ENCODE measurements at regions not wholly inside any gene's neighbourhood (a gene's known extent, or its start where the extent isn't known, plus 50 kb on each side); places are given as distances from the start of the nearest gene placed in this dataset.

- Histone ChIP-seq H3K79me2 (ENCODE audit: insufficient read depth, low read length) (no peaks in the 10 kb centered on the region), H3K4me2 (ENCODE audit: low read length) (no peak overlapping the region), H3K9ac (ENCODE audit: low read length) (no peak overlapping the region), H3K4me1 (ENCODE audit: insufficient read depth, low read length, severe bottlenecking) (no peaks in the 10 kb centered on the region), H4K20me1 (ENCODE audit: insufficient read depth, low read length) (no peaks in the 10 kb centered on the region), H2AFZ (ENCODE audit: low read length) (no peak overlapping the region), H3K36me3 (ENCODE audit: insufficient read depth, low read length) (no peaks in the 10 kb centered on the region), H3K9me2 (ENCODE audit: low read depth, low read length) (no peaks in the 10 kb centered on the region), H3K9me3 (ENCODE audit: low read length) (no peaks in the 10 kb centered on the region), H3K27ac (ENCODE audit: low read depth, low read length, poor library complexity, severe bottlenecking) (no peak overlapping the region), H3F3A (ENCODE audit: insufficient read depth, low read length) (no peaks in the 10 kb centered on the region), H3K27me3 (ENCODE audit: insufficient read depth, low read length) (no peaks in the 10 kb centered on the region), H3K4me3 (ENCODE audit: low read depth, low read length, poor library complexity, severe bottlenecking) (no peak overlapping the region)
- no peak for TF ChIP-seq EZH2 (IDR thresholded peaks at IDR 0.05; ENCODE audit: borderline replicate concordance, low read length)
- TF ChIP-seq CTCF (IDR thresholded peaks at IDR 0.05; ENCODE audit: low read length) = no peak
Measured at GRCh38 chr6:113406048-113406695, 451.0 kb upstream of the MARCKS start.

GRCh38 chr6:113411011-113411410 lies 446.1 kb upstream of the MARCKS start:
- no peak overlapping the region for H2AFZ ChIP-seq (ENCODE audit: low read length)

GRCh38 chr6:113412589-113413357 lies 444.4 kb upstream of the MARCKS start:
- no peaks in the 10 kb centered on the region for H3K36me3 ChIP-seq (ENCODE audit: insufficient read depth, low read length)
- H3K9ac ChIP-seq (ENCODE audit: low read length) = no peak overlapping the region
- no peak overlapping the region for H3K4me2 ChIP-seq (ENCODE audit: low read length)
- no peak overlapping the region for H3K4me3 ChIP-seq (ENCODE audit: low read depth, low read length, poor library complexity, severe bottlenecking)
- H3F3A ChIP-seq (ENCODE audit: insufficient read depth, low read length) = no peaks in the 10 kb centered on the region
- H3K4me1 ChIP-seq (ENCODE audit: insufficient read depth, low read length, severe bottlenecking) = no peaks in the 10 kb centered on the region
- H2AFZ ChIP-seq (ENCODE audit: low read length) = no peak overlapping the region
- TF ChIP-seq CTCF (IDR thresholded peaks at IDR 0.05; ENCODE audit: low read length) = no peak
- no peak for TF ChIP-seq EZH2 (IDR thresholded peaks at IDR 0.05; ENCODE audit: borderline replicate concordance, low read length)
- H3K9me3 ChIP-seq (ENCODE audit: low read length) = no peaks in the 10 kb centered on the region
- no peaks in the 10 kb centered on the region for H3K9me2 ChIP-seq (ENCODE audit: low read depth, low read length)
- H3K27me3 ChIP-seq (ENCODE audit: insufficient read depth, low read length) = no peaks in the 10 kb centered on the region
- H4K20me1 ChIP-seq (ENCODE audit: insufficient read depth, low read length) = no peaks in the 10 kb centered on the region
- H3K27ac ChIP-seq (ENCODE audit: low read depth, low read length, poor library complexity, severe bottlenecking) = no peak overlapping the region
- H3K79me2 ChIP-seq (ENCODE audit: insufficient read depth, low read length) = no peaks in the 10 kb centered on the region

More at GRCh38 chr6:113411011-113411410, 446.1 kb upstream of the MARCKS start:
- H3K4me2 ChIP-seq (ENCODE audit: low read length) = no peak overlapping the region
- no peaks in the 10 kb centered on the region for H3K79me2 ChIP-seq (ENCODE audit: insufficient read depth, low read length)
- no peaks in the 10 kb centered on the region for H3K4me1 ChIP-seq (ENCODE audit: insufficient read depth, low read length, severe bottlenecking)
- H3K9me2 ChIP-seq (ENCODE audit: low read depth, low read length) = no peaks in the 10 kb centered on the region
- no peak for TF ChIP-seq EZH2 (IDR thresholded peaks at IDR 0.05; ENCODE audit: borderline replicate concordance, low read length)
- no peak for TF ChIP-seq CTCF (IDR thresholded peaks at IDR 0.05; ENCODE audit: low read length)
- H3K4me3 ChIP-seq (ENCODE audit: low read depth, low read length, poor library complexity, severe bottlenecking) = no peak overlapping the region
- no peaks in the 10 kb centered on the region for H3K36me3 ChIP-seq (ENCODE audit: insufficient read depth, low read length)
- no peaks in the 10 kb centered on the region for H4K20me1 ChIP-seq (ENCODE audit: insufficient read depth, low read length)
- no peaks in the 10 kb centered on the region for H3K9me3 ChIP-seq (ENCODE audit: low read length)
- H3K27me3 ChIP-seq (ENCODE audit: insufficient read depth, low read length) = no peaks in the 10 kb centered on the region
- no peak overlapping the region for H3K9ac ChIP-seq (ENCODE audit: low read length)
- no peaks in the 10 kb centered on the region for H3F3A ChIP-seq (ENCODE audit: insufficient read depth, low read length)
- H3K27ac ChIP-seq (ENCODE audit: low read depth, low read length, poor library complexity, severe bottlenecking) = no peak overlapping the region
